Glomerular visceral epithelial cell (primary cell): ENCODE measurements at regions not wholly inside any gene's neighbourhood (a gene's known extent, or its start where the extent isn't known, plus 50 kb on each side); places are given as distances from the start of the nearest gene placed in this dataset.

Source experiments
- DNase-seq: peaks from one replicate; pipeline ENCODE4 v3.0.0-alpha.2; 2016; ENCODE audit errors: extremely low spot score

DNA sequence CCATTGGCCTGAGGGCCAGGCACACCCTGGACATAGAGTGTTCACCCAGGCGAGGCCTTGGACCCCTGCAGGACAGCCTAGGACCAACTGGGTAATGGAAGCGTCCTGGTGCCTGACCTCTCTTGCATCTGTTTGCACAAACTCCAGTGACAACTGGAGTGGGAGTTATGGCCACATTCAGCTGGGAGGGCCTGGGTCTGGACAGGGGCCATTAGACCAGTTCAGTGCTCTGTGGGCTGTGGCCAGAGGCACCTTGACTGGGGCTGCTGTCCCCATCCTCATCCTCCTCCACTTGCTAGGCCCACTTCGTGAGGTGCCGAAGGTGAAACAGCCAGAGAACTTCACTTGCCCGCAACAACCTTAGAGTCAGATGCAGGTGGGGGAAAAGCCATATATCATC lies 372.7 kb upstream of the IRX1 start:
- no peak for DNase-seq

DNA sequence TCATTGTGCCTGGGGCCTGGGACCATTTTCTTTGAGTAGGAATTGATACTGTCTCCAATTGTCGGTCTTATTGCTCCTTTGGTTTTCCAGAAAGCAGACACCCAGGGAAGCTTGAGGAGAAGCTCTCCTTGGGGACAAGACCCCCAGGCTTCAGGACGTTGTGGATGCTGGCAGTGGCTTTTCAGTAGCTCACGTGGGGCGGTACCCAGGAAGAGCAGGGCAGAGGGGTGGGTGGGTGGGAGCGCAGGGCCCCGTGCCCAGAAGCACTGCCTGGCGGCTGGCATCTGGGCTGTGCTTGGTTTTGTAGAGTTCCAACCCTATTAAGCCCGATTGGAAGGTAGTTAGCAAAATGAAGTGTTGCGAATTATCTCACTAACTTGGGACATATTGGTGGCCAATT lies 374.2 kb upstream of the IRX1 start:
- no peak for DNase-seq

DNA sequence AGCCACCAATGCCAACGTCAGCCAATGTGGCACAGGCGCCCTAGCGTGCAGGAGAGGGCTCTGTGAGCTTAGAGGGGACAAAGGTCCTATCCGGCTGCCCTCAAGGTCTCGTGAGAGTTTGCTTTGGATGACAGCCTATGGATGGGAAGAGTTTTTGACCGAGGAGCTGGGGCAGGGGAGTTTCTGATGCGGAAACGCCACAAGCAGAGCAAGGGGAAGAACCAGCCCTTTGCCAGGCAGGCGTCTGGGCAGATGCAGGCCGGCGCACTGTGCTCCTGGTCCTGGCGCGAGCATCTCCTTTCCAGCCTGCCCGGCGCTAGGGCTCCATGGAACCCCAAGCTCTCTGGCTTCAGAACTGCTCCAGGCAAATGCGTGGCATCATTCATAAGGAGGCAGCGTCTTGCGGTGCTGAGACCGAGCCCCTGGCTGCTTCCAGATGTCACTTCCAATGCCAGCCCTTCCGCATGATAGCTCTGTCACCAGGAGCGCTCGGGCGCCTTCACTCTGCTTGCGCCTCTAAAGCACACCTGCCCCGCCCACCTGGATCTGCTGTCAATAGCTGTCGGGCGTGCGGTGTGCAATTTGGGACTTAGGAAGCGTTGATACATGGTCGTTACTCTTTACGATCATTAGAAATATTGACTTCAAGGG lies 374.9 kb upstream of the IRX1 start:
- DNase-seq: no peak

DNA sequence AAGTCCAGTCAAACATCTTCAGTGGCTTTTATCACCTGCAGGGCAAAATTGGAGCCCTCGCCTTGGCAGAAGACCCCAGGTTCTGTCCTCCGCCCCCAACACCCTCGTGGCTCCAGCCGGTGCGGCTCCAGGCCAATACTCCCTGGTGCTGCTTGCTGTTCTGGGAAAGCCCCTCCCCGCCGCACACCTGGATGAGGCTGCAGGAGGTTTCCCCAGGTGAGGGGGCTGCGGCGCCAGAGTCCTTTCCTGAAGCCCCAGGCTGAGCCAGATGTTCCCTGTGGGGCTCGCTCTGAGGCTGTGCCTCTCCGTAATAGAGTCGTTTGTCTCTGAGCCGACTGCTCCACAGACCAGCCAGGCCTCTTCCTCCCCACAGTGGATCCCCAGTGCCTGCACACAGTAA lies 375.4 kb upstream of the IRX1 start:
- DNase-seq: no peak

DNA sequence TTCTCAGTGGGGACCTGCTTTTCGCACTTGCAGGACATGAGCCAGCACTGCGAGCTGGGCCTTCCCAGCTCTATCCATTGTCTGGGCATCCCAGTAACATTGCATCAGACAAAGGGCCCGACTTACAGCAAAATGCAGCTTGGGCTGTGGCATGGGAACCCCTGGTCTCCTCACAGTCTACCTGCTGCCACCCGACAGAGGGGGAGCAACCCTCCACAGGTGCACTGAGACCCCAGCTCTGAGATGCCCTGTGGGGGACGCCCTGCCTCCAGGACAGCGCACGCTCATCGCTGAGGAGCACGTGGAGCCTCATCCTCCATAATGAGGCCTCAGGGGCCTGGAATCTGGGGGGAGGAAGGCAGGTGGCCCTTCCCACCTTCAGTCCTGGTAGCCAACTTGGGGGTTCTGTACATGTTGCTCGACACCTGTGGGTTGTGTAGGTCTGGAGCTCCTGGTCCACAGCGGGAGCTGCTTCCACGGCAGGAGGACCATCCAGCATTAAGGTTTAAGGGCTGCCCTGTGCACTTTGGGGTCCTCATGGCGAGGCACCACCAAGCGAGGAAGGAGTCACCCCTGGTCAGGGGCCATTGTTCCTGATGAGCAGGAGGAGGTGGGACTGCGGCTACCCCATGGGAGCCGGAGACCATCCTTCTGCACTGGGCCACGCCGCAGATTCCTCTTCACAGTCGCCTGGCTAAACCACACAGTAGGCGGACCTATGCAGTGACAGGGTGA lies 376.5 kb upstream of the IRX1 start:
- DNase-seq: no peak

DNA sequence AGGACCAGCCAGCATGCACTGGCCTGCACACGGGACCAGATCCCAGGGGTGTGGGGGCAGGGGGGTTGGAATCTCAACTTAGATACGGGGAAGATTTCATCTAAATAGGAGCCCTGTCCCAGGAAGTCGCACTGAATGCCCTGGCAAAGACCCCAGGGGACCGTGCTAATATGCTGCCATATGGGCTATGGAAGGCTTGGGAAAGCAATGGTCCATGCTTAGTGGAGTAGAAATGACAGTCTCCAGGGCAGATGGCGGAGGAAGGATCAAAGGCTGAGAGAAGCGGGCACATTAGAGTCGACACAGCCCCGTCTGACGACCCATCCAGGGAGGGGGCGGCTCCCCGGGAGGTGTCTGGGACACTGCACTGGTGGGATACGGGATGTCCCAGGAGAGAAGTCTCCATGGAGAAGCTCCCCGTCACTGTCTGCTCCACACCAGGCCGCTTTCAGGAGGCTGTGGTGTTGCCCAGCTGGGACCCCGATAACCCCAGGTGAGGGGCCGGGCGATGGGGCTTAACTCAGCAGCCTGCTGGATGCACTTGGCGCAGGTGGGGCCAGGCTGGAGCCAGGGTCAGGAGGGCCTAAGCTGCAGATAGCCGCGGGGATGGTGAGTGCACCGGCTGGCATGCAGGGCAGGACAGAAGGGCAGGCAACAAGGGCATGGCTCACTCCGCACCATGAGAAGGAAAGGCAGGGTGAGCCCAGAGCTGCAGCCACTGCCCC lies 377.7 kb upstream of the IRX1 start:
- DNase-seq: no peak

DNA sequence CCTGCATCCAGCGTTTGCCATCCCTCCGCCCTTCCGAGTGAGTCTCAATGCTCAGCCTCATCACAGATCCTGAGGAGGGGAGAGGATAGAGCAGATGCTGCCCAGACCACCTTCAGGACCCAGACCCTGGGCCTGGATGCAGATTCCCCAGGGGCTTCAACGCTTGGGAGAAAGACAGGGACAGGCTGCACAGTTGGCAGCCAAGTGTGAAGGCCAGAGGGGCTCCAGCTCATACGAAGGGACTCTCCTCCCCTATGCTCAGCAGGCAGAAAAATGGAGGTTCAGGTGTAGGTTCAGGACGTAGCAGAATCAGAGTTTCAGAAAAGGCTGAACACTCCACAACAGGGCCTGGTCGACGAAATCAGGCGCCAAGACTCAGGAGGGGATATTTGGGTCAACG lies 378.5 kb upstream of the IRX1 start:
- no peak for DNase-seq

DNA sequence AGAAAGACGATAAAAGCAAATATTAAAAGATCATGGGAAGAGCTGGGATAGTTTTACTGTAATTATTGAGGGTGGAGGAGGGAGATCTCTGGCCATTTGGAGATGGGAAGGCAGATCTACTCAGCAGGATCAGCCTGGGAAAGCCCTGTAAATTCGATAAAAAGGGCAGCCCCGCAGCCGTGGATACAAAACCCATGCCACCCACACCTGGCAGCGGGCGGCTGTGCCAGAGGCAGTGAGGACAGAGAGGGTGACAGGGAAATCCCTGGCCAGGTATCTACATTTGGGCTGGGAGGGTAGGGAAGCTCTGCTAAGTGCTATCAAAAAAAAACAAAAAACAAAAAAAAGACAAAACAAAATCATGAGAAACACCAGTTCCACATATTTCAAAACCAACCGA lies 379.2 kb upstream of the IRX1 start:
- DNase-seq: no peak

DNA sequence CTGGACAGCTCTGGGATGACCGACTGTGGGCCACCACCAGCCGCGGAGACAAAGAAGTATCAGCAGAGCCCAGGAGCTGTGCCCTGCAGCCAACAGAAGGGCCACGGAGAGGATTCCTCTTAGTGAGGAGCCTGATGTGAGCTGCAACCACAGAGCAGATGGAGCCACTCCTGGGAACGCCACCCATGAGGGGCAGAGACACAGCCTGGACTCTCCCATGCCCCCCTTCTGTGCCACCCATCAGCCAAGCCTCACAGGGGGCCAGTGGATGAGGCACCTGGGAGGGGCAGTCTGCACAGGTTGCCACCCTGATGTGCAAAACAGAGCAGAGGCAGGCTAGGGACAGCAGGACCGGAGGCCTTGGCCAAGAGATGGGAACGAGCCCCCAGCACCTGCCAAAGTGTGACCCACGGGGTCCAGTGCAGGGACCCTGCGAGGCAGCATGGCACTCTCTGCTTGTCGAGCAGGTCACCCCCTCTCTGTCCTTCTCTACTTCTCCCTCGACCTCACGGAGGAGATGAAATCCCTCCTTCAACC lies 380.7 kb upstream of the IRX1 start:
- DNase-seq: no peak

DNA sequence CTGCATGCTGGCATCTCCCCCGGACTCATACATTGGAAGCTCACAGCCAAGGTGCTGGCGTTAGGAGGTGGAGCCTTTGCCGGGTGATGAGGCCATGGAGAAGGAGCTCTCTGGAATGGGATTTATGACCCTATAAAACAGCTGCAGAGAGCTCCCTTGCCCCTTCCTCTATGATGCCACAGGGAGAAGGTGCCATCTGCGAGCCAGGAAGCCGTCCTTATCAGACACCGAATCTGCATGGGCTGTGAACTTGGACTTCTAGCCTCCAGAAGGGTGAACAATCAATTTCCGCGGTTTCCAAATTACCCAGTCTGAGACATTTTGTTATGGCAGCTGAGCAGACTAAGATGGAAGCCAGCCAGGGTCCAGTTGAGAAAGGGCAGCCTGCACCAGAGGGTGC lies 381.2 kb upstream of the IRX1 start:
- DNase-seq: no peak

DNA sequence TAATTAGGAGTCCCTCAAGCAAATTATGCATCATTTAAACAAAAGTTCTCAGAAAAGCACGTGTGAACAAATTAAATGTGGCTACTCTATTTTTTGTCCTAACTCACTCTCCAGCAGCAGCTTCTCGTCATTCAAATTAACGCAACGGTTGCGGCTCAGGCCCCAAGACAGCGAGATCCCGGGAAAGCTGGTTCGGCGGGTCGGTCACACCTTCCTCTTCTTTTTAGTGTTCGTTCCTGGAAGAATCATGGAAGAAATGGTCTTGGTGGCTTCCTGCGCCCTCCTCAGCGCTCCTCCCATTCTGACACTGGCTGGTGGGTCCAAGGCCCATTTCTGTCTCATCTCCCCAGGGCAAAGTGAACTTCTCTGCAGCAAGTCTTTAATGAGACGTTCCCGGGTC lies 382.8 kb upstream of the IRX1 start:
- no peak for DNase-seq

DNA sequence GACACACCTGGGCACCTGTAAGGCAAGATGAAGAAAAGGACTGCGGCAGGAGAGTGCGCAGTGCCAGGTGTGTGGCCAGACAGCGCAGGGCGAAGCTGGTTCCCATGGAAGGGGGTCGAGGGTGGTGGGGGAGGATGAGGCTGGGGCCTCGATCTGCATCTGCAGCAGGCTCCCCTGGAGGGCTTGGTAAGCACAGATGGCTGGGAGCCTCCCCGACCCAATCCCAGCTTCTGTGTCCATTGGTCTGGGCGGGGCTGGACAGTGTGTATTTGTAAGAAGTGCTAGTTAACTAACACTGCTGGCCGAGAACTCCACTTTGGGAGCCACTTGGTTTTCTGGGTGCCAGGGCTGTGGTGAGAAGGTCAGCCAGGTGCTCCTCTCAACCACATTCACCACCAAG lies 385.1 kb upstream of the IRX1 start:
- DNase-seq: no peak

DNA sequence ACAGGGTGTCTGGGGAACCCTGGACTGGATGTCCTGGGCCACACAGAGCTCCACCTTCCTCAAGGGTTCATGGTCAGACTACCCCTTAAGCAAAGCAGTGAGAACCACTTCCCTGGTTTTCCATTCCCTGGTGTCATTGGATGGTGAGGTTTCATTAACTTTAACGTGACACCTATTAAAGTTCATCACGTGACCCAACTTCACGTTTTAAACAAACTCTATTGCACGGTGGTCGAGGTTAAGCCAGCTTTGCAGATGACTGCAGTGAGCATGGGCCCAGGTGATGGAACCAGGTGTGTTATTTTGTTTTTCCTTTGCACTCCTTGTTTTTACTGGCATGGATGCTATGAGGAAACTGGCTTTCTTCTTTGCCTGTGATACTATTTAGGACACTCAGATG lies 385.7 kb upstream of the IRX1 start:
- DNase-seq: no peak

DNA sequence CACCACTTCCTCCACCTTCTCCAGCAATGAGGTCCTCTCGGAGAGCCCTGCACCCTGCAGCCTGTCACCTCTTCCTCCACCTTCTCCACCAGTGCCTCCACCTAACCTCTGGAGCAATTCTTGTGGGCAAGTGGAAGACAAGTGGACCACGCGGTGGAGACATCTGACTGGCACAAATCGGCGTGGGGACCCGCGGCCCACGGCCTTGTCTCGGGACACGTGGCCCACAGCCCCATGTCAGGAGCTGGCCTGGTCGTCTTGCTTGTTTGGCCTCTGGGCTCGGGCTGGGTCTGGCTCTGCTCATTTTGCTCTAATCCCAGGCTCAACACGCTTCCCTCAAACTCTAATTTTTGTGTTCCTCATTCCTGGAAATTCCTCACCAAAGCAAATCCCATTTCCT lies 393.1 kb upstream of the IRX1 start:
- no peak for DNase-seq

DNA sequence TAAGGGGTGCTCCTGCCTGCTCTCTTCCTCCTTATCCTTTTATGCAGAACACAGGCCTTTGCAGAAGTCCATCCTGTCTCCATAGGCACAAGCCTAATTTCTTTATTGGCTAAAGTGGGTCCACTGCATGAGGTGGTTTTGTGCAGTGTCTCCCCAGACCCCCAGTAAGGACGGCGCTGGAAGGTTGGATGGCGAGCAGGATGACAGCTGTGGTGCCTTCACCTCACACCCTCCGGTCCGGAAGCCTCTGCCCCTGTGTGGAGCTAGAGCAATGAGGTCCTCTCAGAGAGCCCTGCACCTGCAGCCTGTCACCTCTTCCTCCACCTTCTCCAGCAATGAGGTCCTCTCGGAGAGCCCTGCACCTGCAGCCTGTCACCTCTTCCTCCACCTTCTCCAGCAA lies 393.7 kb upstream of the IRX1 start:
- DNase-seq: no peak

DNA sequence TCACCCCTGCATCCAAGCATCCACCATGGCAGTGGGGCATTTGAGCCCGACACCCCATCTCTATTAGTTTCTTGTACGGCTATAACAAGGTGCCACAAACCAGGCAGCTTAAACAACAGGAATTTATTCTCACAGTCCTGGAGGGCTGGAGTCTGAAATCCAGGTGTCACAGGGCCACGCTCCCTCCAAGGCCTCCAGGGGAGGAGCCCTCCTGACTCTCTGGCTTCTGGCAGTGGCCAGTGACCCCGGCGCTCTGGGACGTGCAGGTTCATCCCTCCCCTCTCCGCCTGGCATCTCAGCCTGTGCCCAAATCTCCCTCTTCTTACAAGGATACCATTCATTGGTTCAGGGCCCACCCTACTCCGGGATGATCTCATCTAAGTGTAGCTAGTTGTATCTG lies 394.5 kb upstream of the IRX1 start:
- DNase-seq: no peak

DNA sequence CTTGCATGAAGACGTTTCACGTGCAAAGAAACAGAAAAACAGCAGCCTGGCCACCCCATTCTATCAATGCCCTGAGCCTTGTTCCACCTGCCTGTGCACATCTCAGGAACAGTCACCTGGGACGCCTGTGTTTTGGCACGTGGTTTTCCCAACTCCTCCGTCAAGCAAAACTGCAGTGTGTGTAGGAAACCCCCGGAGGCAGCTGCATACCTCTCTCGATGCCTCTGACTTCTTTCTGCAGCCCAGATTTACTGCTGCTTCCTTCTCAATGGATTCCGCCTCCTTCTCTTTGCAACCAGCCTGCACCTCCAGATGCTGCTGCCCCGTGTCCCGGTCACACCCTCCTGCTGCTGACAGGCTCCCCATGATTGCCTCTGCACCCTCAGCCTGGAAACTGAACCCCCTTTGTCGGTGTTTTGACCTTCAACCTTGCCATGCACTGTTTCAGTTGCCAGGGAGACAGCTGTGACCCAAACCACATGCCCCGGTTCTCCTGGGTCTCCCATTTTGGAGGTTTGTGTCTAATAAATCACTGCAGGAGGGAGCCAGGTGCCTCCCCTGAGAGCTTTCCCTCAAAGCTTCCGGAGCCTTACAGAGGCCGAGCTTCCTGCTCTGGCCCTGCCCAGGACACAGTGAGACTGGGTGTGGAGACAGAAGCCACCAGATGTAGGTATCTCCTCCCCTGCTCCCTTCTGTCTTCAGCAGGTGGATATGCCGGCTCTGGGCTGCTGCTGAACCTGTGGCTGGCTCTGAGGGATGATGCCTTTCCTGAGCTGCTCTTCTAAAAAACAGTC lies 395.5 kb upstream of the IRX1 start:
- DNase-seq: no peak

DNA sequence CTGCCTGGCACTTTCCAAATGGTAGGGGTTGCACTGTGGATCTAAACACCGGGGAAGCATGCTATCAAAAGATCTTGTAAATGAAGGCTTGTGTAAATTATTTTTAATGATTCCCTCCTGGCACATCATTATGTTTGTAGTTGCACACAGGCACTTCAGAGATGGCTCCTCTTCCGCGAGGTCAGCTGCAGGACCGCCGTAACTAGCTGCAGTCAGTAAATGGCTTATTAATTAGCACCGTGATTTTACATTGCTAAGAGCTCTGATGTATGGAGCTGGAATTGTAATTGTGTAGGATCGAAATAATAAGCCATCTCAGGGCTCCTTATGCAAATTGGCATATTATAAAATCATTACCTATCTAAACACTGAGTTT lies 397.6 kb upstream of the IRX1 start:
- DNase-seq: no peak

DNA sequence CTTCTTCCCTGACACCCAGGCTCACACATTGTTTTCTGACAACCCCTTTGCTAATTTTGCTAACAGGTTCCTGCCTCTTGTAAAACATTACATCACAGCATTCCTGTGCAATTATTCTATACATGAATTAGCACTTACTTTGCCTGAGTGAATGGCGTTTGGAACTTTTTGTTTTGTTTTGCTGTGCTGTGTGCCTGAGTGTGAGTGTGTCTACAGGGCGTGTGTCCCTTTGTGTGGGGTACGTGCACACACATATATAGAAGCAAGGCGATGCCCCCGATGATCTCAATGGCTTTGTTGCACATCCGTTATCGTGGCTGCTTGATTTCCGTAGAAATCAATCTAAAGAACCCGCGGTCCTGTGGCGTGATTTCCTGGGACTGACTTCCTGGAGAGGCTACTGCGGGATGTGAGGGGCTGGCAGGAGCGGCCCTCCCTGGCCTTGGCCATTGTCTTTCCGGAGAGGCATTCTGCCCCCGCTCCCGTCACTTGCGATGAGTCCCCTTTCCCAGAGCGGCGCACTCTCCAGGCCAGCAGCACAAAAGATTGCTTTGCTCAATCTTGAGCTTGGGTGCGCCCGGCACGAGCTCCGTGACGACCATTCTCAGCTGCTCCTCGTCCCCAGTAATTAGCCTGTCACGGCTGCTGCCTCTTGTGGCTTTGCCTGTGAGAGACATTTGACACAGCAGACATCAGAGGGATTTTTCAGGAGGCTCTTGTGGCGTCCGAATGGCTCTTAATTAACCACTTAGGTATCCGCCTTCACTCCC lies 398.1 kb upstream of the IRX1 start:
- no peak for DNase-seq

DNA sequence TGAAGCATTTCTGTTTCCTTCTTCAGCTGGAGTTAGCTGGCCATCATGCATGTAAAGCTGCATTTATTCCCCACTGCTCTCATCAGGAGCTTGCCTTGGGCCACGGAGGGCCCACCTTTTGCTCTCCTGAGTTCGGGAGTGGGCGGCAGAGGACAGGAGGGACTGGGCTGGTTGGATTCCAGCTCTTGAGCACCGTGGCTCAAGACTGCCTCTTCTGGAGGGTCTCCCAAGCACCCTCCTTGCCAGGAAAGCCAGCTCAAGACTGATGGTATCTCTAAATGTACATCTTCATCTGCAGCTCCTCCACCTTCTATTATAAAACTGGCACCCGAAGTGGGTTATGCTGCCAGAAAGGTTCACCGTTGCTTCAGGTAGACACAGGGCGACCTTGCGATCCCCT lies 399.6 kb upstream of the IRX1 start:
- DNase-seq: no peak

DNA sequence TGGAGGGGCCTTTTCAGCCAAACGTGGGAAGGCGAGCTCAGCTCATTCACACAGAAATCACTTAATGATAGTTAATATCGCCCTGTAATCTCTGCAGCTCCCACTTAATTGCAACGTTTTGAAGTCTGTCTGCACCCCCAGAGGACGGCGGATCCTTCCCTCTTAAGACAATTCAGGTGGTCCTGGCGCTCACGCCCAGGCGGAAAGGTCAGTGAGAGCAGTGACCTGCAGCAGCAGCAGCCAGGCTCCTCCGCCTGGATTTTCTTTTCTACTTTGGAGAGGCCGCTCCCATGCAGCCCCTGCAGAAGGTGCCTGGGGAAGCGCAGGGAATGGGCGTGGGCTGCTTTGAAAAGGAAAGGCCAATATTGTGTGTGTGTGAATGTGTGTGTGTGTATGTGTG lies 400.9 kb upstream of the IRX1 start:
- no peak for DNase-seq
